ENCODE measurements at regions not wholly inside any gene's neighbourhood (a gene's known extent, or its start where the extent isn't known, plus 50 kb on each side); places are given as distances from the start of the nearest gene placed in this dataset.

GRCh38 chr3:177832880-177833279 lies 635.6 kb upstream of the TBL1XR1 start:
- no peak for TF ChIP-seq CTCF (IDR thresholded peaks at IDR 0.05)
- no peak for TF ChIP-seq POLR2A (IDR thresholded peaks at IDR 0.05)

Measured in ovary (tissue), 3 donors.